ENCODE measurements at regions not wholly inside any gene's neighbourhood (a gene's known extent, or its start where the extent isn't known, plus 50 kb on each side); places are given as distances from the start of the nearest gene placed in this dataset.
"Not testable (repeated sequence)": the region's sequence is repeated elsewhere in the genome, so short reads cannot be mapped to it uniquely, and the experiment has no call there.

- TF ChIP-seq CTCF (IDR thresholded peaks at IDR 0.05; ENCODE audit: poor library complexity, severe bottlenecking); TAF1 (IDR thresholded peaks at IDR 0.05; ENCODE audit: low read depth); EZH2 (IDR thresholded peaks at IDR 0.05; ENCODE audit: borderline replicate concordance, insufficient read depth, low read length, poor library complexity, severe bottlenecking); REST (IDR thresholded peaks at IDR 0.05; ENCODE audit: borderline replicate concordance); EP300 (conservative IDR thresholded peaks at IDR 0.05; ENCODE audit: poor library complexity, severe bottlenecking): not testable (repeated sequence)
Measured at GRCh38 chr4:49288796-49289195, 302.7 kb downstream of the CWH43 start.

All from neural cell (in vitro differentiated cells).